ENCODE measurements at regions not wholly inside any gene's neighbourhood (a gene's known extent, or its start where the extent isn't known, plus 50 kb on each side); places are given as distances from the start of the nearest gene placed in this dataset.

DNA sequence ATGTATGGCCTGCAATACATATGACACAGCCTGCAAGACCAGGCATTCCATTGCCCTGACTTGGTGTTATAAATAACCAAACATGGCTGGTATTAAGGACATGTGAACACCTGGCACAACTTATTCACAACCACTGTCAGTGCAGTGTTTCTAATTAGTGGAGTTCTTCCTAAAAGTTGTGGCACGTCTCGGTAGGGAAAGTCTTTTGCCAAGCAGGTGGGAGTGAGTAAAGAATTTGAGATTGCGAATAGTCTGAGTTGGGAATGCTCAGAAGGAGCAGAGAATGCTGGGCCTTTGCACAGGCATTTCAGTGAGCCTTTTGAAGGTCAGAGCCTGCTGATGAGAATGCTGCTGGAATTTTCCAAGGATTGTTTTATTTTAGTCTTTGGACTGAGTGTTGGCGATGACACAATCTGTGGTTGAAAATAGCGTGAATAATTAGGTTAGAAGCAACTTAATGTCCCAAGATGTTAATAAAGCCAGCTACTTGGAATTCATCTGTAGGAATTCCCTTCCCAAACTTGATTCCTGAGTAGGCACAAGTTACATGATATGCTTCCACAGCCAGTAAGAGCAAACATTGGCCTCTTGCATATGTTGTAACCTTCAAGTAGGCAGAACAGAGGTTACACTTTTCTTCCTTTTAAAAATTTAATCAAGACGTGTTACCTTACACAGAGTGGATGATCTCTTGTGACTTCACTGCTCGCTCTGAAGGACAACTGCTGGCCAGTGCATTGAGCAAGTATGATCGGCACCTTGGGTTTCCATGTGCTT, 83.6 kb upstream of the PGRMC2 start:
- TF ChIP-seq, protein P1, sequence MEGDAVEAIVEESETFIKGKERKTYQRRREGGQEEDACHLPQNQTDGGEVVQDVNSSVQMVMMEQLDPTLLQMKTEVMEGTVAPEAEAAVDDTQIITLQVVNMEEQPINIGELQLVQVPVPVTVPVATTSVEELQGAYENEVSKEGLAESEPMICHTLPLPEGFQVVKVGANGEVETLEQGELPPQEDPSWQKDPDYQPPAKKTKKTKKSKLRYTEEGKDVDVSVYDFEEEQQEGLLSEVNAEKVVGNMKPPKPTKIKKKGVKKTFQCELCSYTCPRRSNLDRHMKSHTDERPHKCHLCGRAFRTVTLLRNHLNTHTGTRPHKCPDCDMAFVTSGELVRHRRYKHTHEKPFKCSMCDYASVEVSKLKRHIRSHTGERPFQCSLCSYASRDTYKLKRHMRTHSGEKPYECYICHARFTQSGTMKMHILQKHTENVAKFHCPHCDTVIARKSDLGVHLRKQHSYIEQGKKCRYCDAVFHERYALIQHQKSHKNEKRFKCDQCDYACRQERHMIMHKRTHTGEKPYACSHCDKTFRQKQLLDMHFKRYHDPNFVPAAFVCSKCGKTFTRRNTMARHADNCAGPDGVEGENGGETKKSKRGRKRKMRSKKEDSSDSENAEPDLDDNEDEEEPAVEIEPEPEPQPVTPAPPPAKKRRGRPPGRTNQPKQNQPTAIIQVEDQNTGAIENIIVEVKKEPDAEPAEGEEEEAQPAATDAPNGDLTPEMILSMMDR (IDR thresholded peaks at IDR 0.05; ENCODE audit: insufficient read depth, low read length), result no peak
- no peak for TF ChIP-seq REST (IDR thresholded peaks at IDR 0.05; ENCODE audit: insufficient replicate concordance, low read depth)
- TF ChIP-seq GABPA (IDR thresholded peaks at IDR 0.05; ENCODE audit: low read depth), result no peak
